Osteoblast (primary cell): ENCODE measurements at regions not wholly inside any gene's neighbourhood (a gene's known extent, or its start where the extent isn't known, plus 50 kb on each side); places are given as distances from the start of the nearest gene placed in this dataset.

Experiments
- DNase-seq: peaks from one replicate; pipeline ENCODE4 v3.0.0; 2011; ENCODE audit warnings: low spot score, mixed read lengths; ENCODE audit not compliant: insufficient read length; ENCODE audit errors: missing footprints
- H2AFZ ChIP-seq: 2 replicates; pipeline ENCODE4 v1.6.0; 2011; ENCODE audit warnings: mild to moderate bottlenecking, low read length
- H3K27ac ChIP-seq: 2 replicates; pipeline ENCODE4 v1.5.1; 2011; ENCODE audit warnings: mild to moderate bottlenecking, low read depth, low read length, moderate library complexity
- H3K27me3 ChIP-seq: 2 replicates; pipeline ENCODE4 v1.6.0; 2012; ENCODE audit warnings: mild to moderate bottlenecking, control low read depth, inconsistent platforms, low read length, moderate library complexity; ENCODE audit not compliant: insufficient read depth
- H3K36me3 ChIP-seq: 2 replicates; pipeline ENCODE4 v1.5.1; 2011; ENCODE audit warnings: mild to moderate bottlenecking, low read length, control low read depth, moderate library complexity; ENCODE audit not compliant: insufficient read depth
- H3K4me1 ChIP-seq: 2 replicates; pipeline ENCODE4 v1.5.1; 2011; ENCODE audit warnings: mild to moderate bottlenecking, low read length, control low read depth, moderate library complexity; ENCODE audit not compliant: insufficient read depth
- H3K4me2 ChIP-seq: 2 replicates; pipeline ENCODE4 v1.6.0; 2011; ENCODE audit warnings: mild to moderate bottlenecking, low read length; ENCODE audit not compliant: insufficient read depth
- H3K4me3 ChIP-seq: fragments of 200-600 bp; sonication (generic); 3 replicates; pipeline ENCODE4 v1.5.1; 2012; ENCODE audit warnings: mild to moderate bottlenecking, low read length, inconsistent platforms; ENCODE audit not compliant: insufficient read depth
- H3K79me2 ChIP-seq: 2 replicates; pipeline ENCODE4 v1.6.0; 2012; ENCODE audit warnings: mild to moderate bottlenecking, low read length, control low read depth, inconsistent platforms; ENCODE audit not compliant: insufficient read depth
- H3K9me3 ChIP-seq: 2 replicates; pipeline ENCODE4 v1.5.1; 2011; ENCODE audit warnings: low read depth, low read length, control low read depth
- H4K20me1 ChIP-seq: 2 replicates; pipeline ENCODE4 v1.6.0; 2012; ENCODE audit warnings: mild to moderate bottlenecking, low read length, control low read depth; ENCODE audit not compliant: insufficient read depth
- TF ChIP-seq, protein P1 (sequence below): IDR thresholded peaks from 2 replicates; pipeline ENCODE4 v1.5.1; 2011; ENCODE audit warnings: mild to moderate bottlenecking, low read depth, low read length, moderate library complexity; ENCODE audit errors: extremely low read depth

- Histone ChIP-seq H3K4me1 (peaks cover 11% of the 10 kb centered on the region), H3K9me3 (no peaks in the 10 kb centered on the region), H3K27me3 (no peaks in the 10 kb centered on the region), H3K36me3 (no peaks in the 10 kb centered on the region), H3K27ac (no peak overlapping the region), H4K20me1 (no peaks in the 10 kb centered on the region), H2AFZ (no peak overlapping the region), H3K4me3 (no peak overlapping the region), H3K79me2 (no peaks in the 10 kb centered on the region), H3K4me2 (no peak overlapping the region)
- no peak for DNase-seq
- TF ChIP-seq, protein P1, sequence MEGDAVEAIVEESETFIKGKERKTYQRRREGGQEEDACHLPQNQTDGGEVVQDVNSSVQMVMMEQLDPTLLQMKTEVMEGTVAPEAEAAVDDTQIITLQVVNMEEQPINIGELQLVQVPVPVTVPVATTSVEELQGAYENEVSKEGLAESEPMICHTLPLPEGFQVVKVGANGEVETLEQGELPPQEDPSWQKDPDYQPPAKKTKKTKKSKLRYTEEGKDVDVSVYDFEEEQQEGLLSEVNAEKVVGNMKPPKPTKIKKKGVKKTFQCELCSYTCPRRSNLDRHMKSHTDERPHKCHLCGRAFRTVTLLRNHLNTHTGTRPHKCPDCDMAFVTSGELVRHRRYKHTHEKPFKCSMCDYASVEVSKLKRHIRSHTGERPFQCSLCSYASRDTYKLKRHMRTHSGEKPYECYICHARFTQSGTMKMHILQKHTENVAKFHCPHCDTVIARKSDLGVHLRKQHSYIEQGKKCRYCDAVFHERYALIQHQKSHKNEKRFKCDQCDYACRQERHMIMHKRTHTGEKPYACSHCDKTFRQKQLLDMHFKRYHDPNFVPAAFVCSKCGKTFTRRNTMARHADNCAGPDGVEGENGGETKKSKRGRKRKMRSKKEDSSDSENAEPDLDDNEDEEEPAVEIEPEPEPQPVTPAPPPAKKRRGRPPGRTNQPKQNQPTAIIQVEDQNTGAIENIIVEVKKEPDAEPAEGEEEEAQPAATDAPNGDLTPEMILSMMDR: no peak
Measured at GRCh38 chr2:20928617-20929016, 105.7 kb upstream of the LDAH start.

DNA sequence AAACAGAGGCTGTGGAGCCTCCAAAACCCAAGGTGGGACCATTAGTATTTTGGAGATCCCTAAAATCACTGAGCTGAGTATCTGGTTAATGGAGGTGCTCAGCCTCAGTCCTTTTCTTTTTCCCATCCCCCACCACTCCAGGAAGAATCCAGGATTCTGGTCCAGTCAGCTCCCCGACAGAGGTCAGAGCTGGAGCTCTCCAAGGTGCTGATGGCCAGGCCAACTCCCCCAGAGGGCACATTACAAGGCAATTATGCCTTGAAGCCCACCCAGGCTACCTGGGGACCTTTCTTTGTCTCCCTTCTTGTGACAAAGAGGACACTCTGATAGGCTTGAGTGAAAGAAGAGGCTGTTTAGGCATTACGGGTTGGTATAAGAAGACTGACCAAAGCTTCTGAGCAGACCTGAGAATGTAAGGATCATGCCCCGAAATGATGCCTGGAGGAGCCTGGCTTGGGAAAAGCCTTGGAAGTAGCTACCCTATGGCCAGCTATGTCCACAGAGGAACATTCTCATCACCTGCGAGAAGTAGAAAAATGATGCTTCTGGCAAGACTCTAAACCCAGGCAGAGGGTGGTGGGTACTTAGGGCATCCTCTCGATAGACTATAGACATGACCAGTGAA, 102.5 kb upstream of the LDAH start:
- TF ChIP-seq, protein P1: no peak
- no peak for DNase-seq
- H3K27me3 ChIP-seq: no peaks in the 10 kb centered on the region
- H3K4me1 ChIP-seq: no peaks in the 10 kb centered on the region
- no peaks in the 10 kb centered on the region for H4K20me1 ChIP-seq
- no peak overlapping the region for H3K4me2 ChIP-seq
- no peaks in the 10 kb centered on the region for H3K36me3 ChIP-seq
- H2AFZ ChIP-seq: no peak overlapping the region
- H3K9me3 ChIP-seq: no peaks in the 10 kb centered on the region
- no peak overlapping the region for H3K27ac ChIP-seq
- no peaks in the 10 kb centered on the region for H3K79me2 ChIP-seq
- H3K4me3 ChIP-seq: no peak overlapping the region

DNA sequence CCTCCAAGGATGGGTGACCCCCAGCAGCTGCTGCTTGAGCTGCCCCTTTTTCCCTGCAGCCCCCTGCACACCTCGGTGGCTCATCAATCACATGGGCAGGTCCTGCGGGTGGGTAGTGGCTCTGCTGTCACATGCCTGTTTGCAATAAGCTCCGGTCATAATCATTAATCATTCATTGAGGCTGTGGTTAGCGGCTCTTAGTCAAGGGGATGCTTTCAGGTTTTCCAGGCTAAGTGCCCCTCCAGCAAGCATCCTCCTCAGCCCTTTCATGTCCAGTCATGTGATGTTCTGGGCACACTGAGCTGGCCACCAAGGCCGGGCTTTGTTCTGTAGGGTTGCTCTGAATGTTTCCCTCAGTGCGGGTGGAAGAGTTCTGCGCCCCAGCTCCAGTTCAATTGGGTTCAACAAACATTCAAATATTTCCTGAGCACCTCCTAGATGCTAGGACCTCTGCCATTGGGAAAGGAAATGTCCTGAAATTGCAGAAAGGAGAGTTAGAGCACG, 96.4 kb upstream of the LDAH start:
- no peaks in the 10 kb centered on the region for H4K20me1 ChIP-seq
- TF ChIP-seq, protein P1: no peak
- H3K36me3 ChIP-seq: no peaks in the 10 kb centered on the region
- no peak overlapping the region for H3K4me2 ChIP-seq
- DNase-seq: no peak
- no peaks in the 10 kb centered on the region for H3K9me3 ChIP-seq
- H3K4me1 ChIP-seq: peaks cover 22% of the 10 kb centered on the region
- no peak overlapping the region for H3K4me3 ChIP-seq
- no peak overlapping the region for H2AFZ ChIP-seq
- no peaks in the 10 kb centered on the region for H3K27me3 ChIP-seq
- H3K27ac ChIP-seq: no peak overlapping the region
- H3K79me2 ChIP-seq: no peaks in the 10 kb centered on the region

- H3K79me2 ChIP-seq: no peaks in the 10 kb centered on the region
- H3K9me3 ChIP-seq: no peaks in the 10 kb centered on the region
- peak overlapping the region; percentile 20 for H3K4me3 ChIP-seq
- no peaks in the 10 kb centered on the region for H4K20me1 ChIP-seq
- TF ChIP-seq, protein P1: no peak
- H3K36me3 ChIP-seq: no peaks in the 10 kb centered on the region
- H3K27me3 ChIP-seq: no peaks in the 10 kb centered on the region
- H3K4me2 ChIP-seq: peak overlapping the region; percentile 55
- peak overlapping the region; percentile 69 for H3K27ac ChIP-seq
- H3K4me1 ChIP-seq: peaks cover 22% of the 10 kb centered on the region
- H2AFZ ChIP-seq: peak overlapping the region; percentile 51
- peak; percentile 83 for DNase-seq
Measured at GRCh38 chr2:20917719-20918572, 95.0 kb upstream of the LDAH start.
